ENCODE measurements at regions not wholly inside any gene's neighbourhood (a gene's known extent, or its start where the extent isn't known, plus 50 kb on each side); places are given as distances from the start of the nearest gene placed in this dataset.

DNA sequence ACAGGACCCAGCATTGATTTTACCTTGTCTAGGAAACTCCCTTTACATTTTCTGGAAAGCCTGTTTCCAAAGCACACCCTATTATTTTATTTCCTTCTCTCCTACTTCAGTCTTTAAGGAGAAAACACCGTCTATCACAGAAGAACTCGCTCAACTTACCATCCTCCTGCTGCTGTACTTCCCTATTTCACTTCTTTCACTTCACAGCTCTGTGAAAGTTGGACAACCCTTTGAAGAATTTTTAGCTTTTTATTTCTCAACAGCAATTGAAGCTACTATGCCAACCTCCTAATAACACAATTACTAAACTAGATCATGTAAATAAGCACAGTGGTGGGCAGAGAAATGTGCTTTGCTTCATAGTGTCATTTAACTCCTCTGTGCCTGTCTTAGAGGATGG, 166.5 kb downstream of the TFEC start (continued):
- TF ChIP-seq CTCF (IDR thresholded peaks at IDR 0.05; ENCODE audit: control extremely low read depth in 1 of 3, insufficient read depth in 1 of 3, low read depth in 1 of 3, low read length in 3 of 3) (no peak), CTBP2 (IDR thresholded peaks at IDR 0.05; ENCODE audit: borderline replicate concordance, insufficient read depth, insufficient read length, low read length) (no peak)
